Activated CD4-positive, alpha-beta T cell treated with anti-CD3 and anti-CD28 coated beads for 48 hours (primary cell): ENCODE measurements at regions not wholly inside any gene's neighbourhood (a gene's known extent, or its start where the extent isn't known, plus 50 kb on each side); places are given as distances from the start of the nearest gene placed in this dataset.

Source experiments
- DNase-seq: peaks from one replicate; pipeline ENCODE4 v3.0.0-alpha.2; 2020

GRCh38 chr1:147811273-147811672, 50.9 kb upstream of the GJA5 start:
- no peak for DNase-seq

GRCh38 chr1:147811751-147812150, 51.3 kb upstream of the GJA5 start:
- DNase-seq: no peak

- DNase-seq: no peak
Observed at GRCh38 chr1:147812799-147813198, 52.4 kb upstream of the GJA5 start.

GRCh38 chr1:147815503-147815902, 55.1 kb upstream of the GJA5 start:
- DNase-seq: no peak

GRCh38 chr1:147820761-147821297, 60.4 kb upstream of the GJA5 start:
- no peak for DNase-seq

- no peak for DNase-seq
Observed at GRCh38 chr1:147821883-147822282, 61.5 kb upstream of the GJA5 start.

GRCh38 chr1:147822292-147822691, 61.9 kb upstream of the GJA5 start:
- no peak for DNase-seq

GRCh38 chr1:147824001-147824400, 63.6 kb upstream of the GJA5 start:
- DNase-seq: no peak

- no peak for DNase-seq
Observed at GRCh38 chr1:147824798-147825197, 64.4 kb upstream of the GJA5 start.

- no peak for DNase-seq
Observed at GRCh38 chr1:147825586-147825985, 65.2 kb upstream of the GJA5 start.

- DNase-seq: no peak
Observed at GRCh38 chr1:147826259-147826658, 65.9 kb upstream of the GJA5 start.

- DNase-seq: no peak
Observed at GRCh38 chr1:147833231-147833860, 69.2 kb upstream of the GJA8 start.

GRCh38 chr1:147834181-147834580, 68.4 kb upstream of the GJA8 start:
- DNase-seq: no peak

- DNase-seq: no peak
Observed at GRCh38 chr1:147834810-147835209, 67.8 kb upstream of the GJA8 start.

GRCh38 chr1:147837129-147837963, 65.2 kb upstream of the GJA8 start:
- DNase-seq: no peak

- no peak for DNase-seq
Observed at GRCh38 chr1:147837964-147838292, 64.7 kb upstream of the GJA8 start.

- peak; percentile 38 for DNase-seq
Observed at GRCh38 chr1:147840909-147841308, 61.7 kb upstream of the GJA8 start.

- DNase-seq: no peak
Observed at GRCh38 chr1:147842578-147842977, 60.0 kb upstream of the GJA8 start.

- DNase-seq: no peak
Observed at GRCh38 chr1:147843486-147843885, 59.1 kb upstream of the GJA8 start.

GRCh38 chr1:147847831-147848230, 54.8 kb upstream of the GJA8 start:
- no peak for DNase-seq

GRCh38 chr1:147849098-147849895, 53.3 kb upstream of the GJA8 start:
- no peak for DNase-seq

GRCh38 chr1:147850737-147851136, 51.9 kb upstream of the GJA8 start:
- no peak for DNase-seq

GRCh38 chr1:147851149-147851548, 51.4 kb upstream of the GJA8 start:
- DNase-seq: no peak
